ENCODE measurements at regions not wholly inside any gene's neighbourhood (a gene's known extent, or its start where the extent isn't known, plus 50 kb on each side); places are given as distances from the start of the nearest gene placed in this dataset.

GRCh38 chr2:30334762-30335363, 103.5 kb downstream of the LBH start:
- TF ChIP-seq CTCF (conservative IDR thresholded peaks at IDR 0.05; ENCODE audit: low read depth, low read length) (0 out of 2 replicates have a peak, but pooled peaks have one; percentile 22), EZH2 (IDR thresholded peaks at IDR 0.05; ENCODE audit: borderline replicate concordance, low read depth, low read length, poor library complexity, severe bottlenecking) (no peak)

Data from A673 (cell line).